GM21381 (cell line): ENCODE measurements at regions not wholly inside any gene's neighbourhood (a gene's known extent, or its start where the extent isn't known, plus 50 kb on each side); places are given as distances from the start of the nearest gene placed in this dataset.
"Not testable (repeated sequence)": the region's sequence is repeated elsewhere in the genome, so short reads cannot be mapped to it uniquely, and the experiment has no call there.

ENCODE experiments used
- ATAC-seq: cut with Tn5 transposase; IDR thresholded peaks from one replicate; pipeline ENCODE4 v1.9.1; 2021; ENCODE audit warnings: mild to moderate bottlenecking, moderate library complexity; ENCODE audit not compliant: unreplicated experiment

- no peak for ATAC-seq
These were observed 158.7 kb downstream of the FOXL1 start for GRCh38 chr16:86737083-86737482.

GRCh38 chr16:86738322-86738721 lies 160.0 kb downstream of the FOXL1 start:
- ATAC-seq: not testable (repeated sequence)

- no peak for ATAC-seq
These were observed 160.8 kb downstream of the FOXL1 start for GRCh38 chr16:86739178-86739577.

GRCh38 chr16:86739808-86740207 lies 161.5 kb downstream of the FOXL1 start:
- ATAC-seq: no peak

GRCh38 chr16:86740298-86740697 lies 161.9 kb downstream of the FOXL1 start:
- ATAC-seq: no peak

GRCh38 chr16:86740906-86741799 lies 162.8 kb downstream of the FOXL1 start:
- no peak for ATAC-seq

GRCh38 chr16:86747761-86748160 lies 169.4 kb downstream of the FOXL1 start:
- ATAC-seq: no peak

- no peak for ATAC-seq
These were observed 170.3 kb downstream of the FOXL1 start for GRCh38 chr16:86748652-86749051.

GRCh38 chr16:86751076-86752030 lies 173.0 kb downstream of the FOXL1 start:
- ATAC-seq: no peak

GRCh38 chr16:86752582-86753175 lies 174.3 kb downstream of the FOXL1 start:
- ATAC-seq: no peak

- ATAC-seq: no peak
These were observed 175.1 kb downstream of the FOXL1 start for GRCh38 chr16:86753399-86753798.

- no peak for ATAC-seq
These were observed 177.2 kb downstream of the FOXL1 start for GRCh38 chr16:86755571-86756006.

- ATAC-seq: no peak
These were observed 178.7 kb downstream of the FOXL1 start for GRCh38 chr16:86756882-86757703.

- no peak for ATAC-seq
These were observed 179.3 kb downstream of the FOXL1 start for GRCh38 chr16:86757704-86758040.

- ATAC-seq: no peak
These were observed 180.6 kb downstream of the FOXL1 start for GRCh38 chr16:86758932-86759331.

- ATAC-seq: no peak
These were observed 183.0 kb downstream of the FOXL1 start for GRCh38 chr16:86761111-86762031.

GRCh38 chr16:86762095-86762494 lies 183.7 kb downstream of the FOXL1 start:
- ATAC-seq: no peak

GRCh38 chr16:86763819-86764218 lies 185.5 kb downstream of the FOXL1 start:
- ATAC-seq: no peak

- no peak for ATAC-seq
These were observed 186.2 kb downstream of the FOXL1 start for GRCh38 chr16:86764551-86764950.
